Naive B cell (primary cell): ENCODE measurements at regions not wholly inside any gene's neighbourhood (a gene's known extent, or its start where the extent isn't known, plus 50 kb on each side); places are given as distances from the start of the nearest gene placed in this dataset.

Source experiments
- ATAC-seq, 2 donors: fragments of 150-1000 bp; cut with Tn5 transposase; 2 replicates each; pipeline ENCODE4 v1.10.0; 2021; ENCODE audit warnings: low read depth in 2 of 2, mild to moderate bottlenecking in 2 of 2, moderate library complexity in 2 of 2
- DNase-seq: peaks from one replicate; pipeline ENCODE4 v3.0.0; 2022
- H3K27ac Mint-ChIP-seq, 6 donors: one replicate each; pipeline ENCODE4 v1.8.0; 2020 to 2022; ENCODE audit warnings: mild to moderate bottlenecking in 6 of 6, mixed read lengths in 6 of 6, moderate library complexity in 5 of 6, inconsistent platforms in 2 of 6
- H3K27me3 Mint-ChIP-seq, 3 donors: one replicate each; pipeline ENCODE4 v1.8.0; 2021 to 2022; ENCODE audit warnings: mixed read lengths in 3 of 3, mild to moderate bottlenecking in 1 of 3
- H3K36me3 Mint-ChIP-seq, 2 donors: one replicate each; pipeline ENCODE4 v1.8.0; 2020 to 2022; ENCODE audit warnings: mixed read lengths in 2 of 2, inconsistent platforms in 1 of 2, mild to moderate bottlenecking in 1 of 2
- H3K4me1 Mint-ChIP-seq, 3 donors: one replicate each; pipeline ENCODE4 v1.8.0; 2020 to 2022; ENCODE audit warnings: mixed read lengths in 3 of 3, inconsistent platforms in 1 of 3, mild to moderate bottlenecking in 1 of 3, moderate library complexity in 1 of 3
- H3K4me3 Mint-ChIP-seq, 8 donors: one replicate each; pipeline ENCODE4 v1.8.0; 2020 to 2022; ENCODE audit warnings: mild to moderate bottlenecking in 8 of 8, mixed read lengths in 8 of 8, moderate library complexity in 8 of 8, inconsistent platforms in 2 of 8
- H3K9me3 Mint-ChIP-seq, 7 donors: one replicate each; pipeline ENCODE4 v1.8.0; 2020 to 2022; ENCODE audit warnings: mixed read lengths in 7 of 7, mild to moderate bottlenecking in 5 of 7, inconsistent platforms in 2 of 7, moderate library complexity in 1 of 7

DNA sequence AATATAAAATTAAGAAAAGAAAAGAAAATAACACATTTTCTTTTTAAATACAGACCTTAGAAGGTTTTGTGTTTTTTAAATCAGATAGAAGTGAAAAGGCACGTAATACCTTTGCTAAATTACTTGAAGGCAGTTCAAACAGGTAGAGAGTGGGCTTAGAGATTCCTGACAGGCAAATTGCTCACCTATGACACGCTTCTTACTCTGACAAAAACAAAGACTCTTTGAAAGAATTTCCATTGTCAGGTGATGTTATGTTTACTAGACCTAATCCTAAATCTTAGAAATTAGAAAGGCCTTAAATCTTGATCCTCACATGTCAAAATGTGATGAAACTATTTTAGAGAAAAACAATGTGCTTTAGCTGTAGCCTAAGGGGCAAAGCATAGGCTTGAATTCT lies 522.9 kb downstream of the SOX11 start:
- no peak for ATAC-seq
- Mint-ChIP-seq H3K27me3 (peaks cover 4 to 41% (median 8%) of the 10 kb centered on the region in 3 donors), H3K4me1 (peaks cover 0 to 8% (median 8%) of the 10 kb centered on the region in 3 donors), H3K4me3 (no peak overlapping the region), H3K27ac (no peak overlapping the region), H3K36me3 (no peaks in the 10 kb centered on the region), H3K9me3 (no peaks in the 10 kb centered on the region)
- DNase-seq: no peak

DNA sequence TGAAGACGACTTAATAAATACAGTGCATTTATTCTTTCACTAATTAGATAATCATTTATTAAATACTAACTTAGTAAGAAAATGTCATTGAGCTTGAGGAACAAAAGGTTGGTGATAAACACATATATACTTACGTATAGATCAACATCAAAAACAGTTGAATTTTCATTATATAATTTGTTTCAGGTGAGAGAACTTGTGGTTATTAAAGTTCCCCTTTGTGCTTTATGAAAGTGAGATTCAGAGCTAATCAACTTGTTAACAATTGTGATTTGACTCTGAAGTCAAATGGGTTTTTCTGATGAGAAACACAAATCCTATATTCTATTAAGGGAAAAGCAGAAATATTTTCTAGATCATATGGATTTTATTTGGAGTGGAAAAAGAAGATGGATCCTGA lies 524.0 kb downstream of the SOX11 start:
- no peaks in the 10 kb centered on the region for H3K36me3 Mint-ChIP-seq

DNA sequence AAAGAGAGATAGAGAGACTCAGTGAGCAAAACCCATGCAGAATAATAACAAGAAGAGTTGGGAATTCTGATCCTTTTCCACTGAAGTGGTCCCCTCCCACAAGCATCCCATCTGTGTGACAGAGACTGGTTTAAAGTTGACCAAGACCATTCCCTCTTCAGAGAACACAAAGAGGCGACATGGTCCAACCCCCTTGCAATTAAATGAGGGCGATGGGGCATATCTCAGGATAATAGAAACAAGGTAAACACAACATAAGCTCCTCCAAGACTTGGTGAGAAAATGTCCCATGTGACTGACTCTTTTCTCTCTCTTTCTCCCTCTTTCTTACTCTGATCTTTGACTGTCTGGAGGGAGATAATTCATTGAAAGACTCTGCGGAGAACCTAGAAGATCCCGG lies 526.7 kb downstream of the SOX11 start:
- no peak for ATAC-seq

More for the DNA sequence above, 524.0 kb downstream of the SOX11 start:
- peaks cover 0 to 10% (median 8%) of the 10 kb centered on the region in 3 donors for H3K4me1 Mint-ChIP-seq
- no peaks in the 10 kb centered on the region for H3K9me3 Mint-ChIP-seq
- no peak overlapping the region for H3K4me3 Mint-ChIP-seq
- DNase-seq: no peak
- H3K27ac Mint-ChIP-seq: no peak overlapping the region
- no peak for ATAC-seq
- H3K27me3 Mint-ChIP-seq: peaks cover 4 to 40% (median 7%) of the 10 kb centered on the region in 3 donors

DNA sequence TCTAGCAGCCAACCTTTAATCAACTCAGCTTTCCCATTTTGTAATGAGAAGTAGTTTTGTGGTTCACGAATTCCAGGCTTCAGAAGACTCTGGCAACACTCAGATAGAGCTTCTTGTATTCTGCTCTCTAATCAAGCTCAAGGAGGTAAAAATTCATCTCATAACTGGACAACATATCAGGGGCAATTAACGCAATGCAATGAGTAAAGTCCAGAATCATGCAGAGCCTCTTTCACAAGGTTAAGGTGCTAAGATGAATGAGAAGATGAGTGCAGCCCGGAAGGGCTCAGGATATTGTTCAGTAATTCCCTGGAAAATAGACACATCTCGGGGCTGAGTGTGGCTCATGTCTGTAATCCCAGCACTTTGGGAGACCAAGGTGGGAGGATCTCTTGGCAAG lies 527.7 kb downstream of the SOX11 start:
- peaks cover 0 to 20% (median 0%) of the 10 kb centered on the region in 3 donors for H3K27me3 Mint-ChIP-seq

More for the DNA sequence above, 526.7 kb downstream of the SOX11 start:
- no peak overlapping the region for H3K4me3 Mint-ChIP-seq
- peaks cover 12 to 25% (median 14%) of the 10 kb centered on the region in 3 donors for H3K4me1 Mint-ChIP-seq
- no peak overlapping the region for H3K27ac Mint-ChIP-seq
- peaks cover 0 to 28% (median 0%) of the 10 kb centered on the region in 3 donors for H3K27me3 Mint-ChIP-seq
- no peaks in the 10 kb centered on the region for H3K9me3 Mint-ChIP-seq
- H3K36me3 Mint-ChIP-seq: no peaks in the 10 kb centered on the region
- no peak for DNase-seq

GRCh38 chr2:6222296-6222695 lies 530.1 kb downstream of the SOX11 start:
- Mint-ChIP-seq H3K4me3 (peak overlapping the region in 2 of 8 donors; percentile 16 to 38), H3K27me3 (peaks cover 0 to 11% (median 0%) of the 10 kb centered on the region in 3 donors), H3K9me3 (peaks cover 0 to 6% (median 0%) of the 10 kb centered on the region in 7 donors), H3K36me3 (no peaks in the 10 kb centered on the region), H3K4me1 (peaks cover 21 to 33% (median 28%) of the 10 kb centered on the region in 3 donors), H3K27ac (no peak overlapping the region)
- DNase-seq (no peak), ATAC-seq (no peak)

More for the DNA sequence above, 527.7 kb downstream of the SOX11 start:
- Mint-ChIP-seq H3K9me3 (peaks cover 0 to 1% (median 0%) of the 10 kb centered on the region in 7 donors), H3K4me3 (no peak overlapping the region), H3K27ac (no peak overlapping the region), H3K36me3 (no peaks in the 10 kb centered on the region), H3K4me1 (peaks cover 22 to 35% (median 24%) of the 10 kb centered on the region in 3 donors)
- no peak for DNase-seq
- no peak for ATAC-seq

- no peaks in the 10 kb centered on the region for H3K36me3 Mint-ChIP-seq
- DNase-seq: peak; percentile 49
- peaks cover 0 to 6% (median 0%) of the 10 kb centered on the region in 7 donors for H3K9me3 Mint-ChIP-seq
- peaks cover 21 to 33% (median 32%) of the 10 kb centered on the region in 3 donors for H3K4me1 Mint-ChIP-seq
- peak; percentile 95 to 98 for ATAC-seq
- H3K27me3 Mint-ChIP-seq: peaks cover 0 to under 1% (median 0%) of the 10 kb centered on the region in 3 donors
- H3K27ac Mint-ChIP-seq: peak overlapping the region in 4 of 6 donors; percentile 3 to 58 (median 14)
- H3K4me3 Mint-ChIP-seq: peak overlapping the region in 6 of 8 donors; percentile 1 to 68 (median 38)
Observed at GRCh38 chr2:6224267-6224666, 532.1 kb downstream of the SOX11 start.

DNA sequence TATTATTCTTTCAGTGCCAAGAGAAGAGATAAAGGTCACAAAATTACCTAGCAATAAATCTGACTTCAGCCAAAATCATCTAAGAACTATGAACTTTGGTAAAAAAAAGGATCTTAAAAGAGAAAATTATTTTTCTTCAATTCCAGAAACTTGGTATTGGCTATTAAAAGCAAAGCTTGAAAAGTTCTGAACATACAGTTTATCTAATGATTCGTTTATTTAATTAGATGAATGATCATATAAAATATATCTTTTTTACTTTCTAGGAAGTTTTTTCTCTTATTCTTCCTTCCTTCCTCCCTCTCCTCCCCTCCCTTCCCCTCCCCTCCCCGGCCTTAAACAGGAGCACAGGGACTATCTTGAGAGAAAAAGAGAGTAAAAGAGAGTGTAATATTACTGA lies 536.1 kb downstream of the SOX11 start:
- no peak overlapping the region for H3K4me3 Mint-ChIP-seq
- H3K27ac Mint-ChIP-seq: no peak overlapping the region
- peaks cover 22 to 34% (median 31%) of the 10 kb centered on the region in 3 donors for H3K4me1 Mint-ChIP-seq
- ATAC-seq (no peak), DNase-seq (no peak)
- no peaks in the 10 kb centered on the region for H3K36me3 Mint-ChIP-seq
- H3K27me3 Mint-ChIP-seq: no peaks in the 10 kb centered on the region
- peaks cover 0 to 10% (median 4%) of the 10 kb centered on the region in 7 donors for H3K9me3 Mint-ChIP-seq

DNA sequence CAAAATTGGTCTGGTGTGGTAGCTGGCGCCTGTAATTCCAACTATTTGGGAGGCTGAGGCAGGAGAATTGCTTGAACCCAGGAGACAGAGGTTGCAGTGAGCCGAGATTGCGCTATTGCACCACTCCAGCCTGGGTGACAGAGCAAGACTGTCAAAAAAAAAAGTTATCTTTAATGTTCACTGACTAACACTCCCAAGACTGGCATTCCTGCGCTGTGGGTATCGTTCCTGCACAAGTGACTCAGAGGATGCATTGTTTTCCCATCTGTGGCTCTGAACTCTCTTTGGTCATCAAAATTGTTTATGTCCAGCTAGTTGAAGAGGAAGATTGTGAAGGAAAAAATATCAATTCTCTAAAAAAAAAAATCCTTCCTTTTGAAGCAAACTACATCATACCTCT lies 539.0 kb downstream of the SOX11 start:
- no peak for DNase-seq
- Mint-ChIP-seq H3K9me3 (peaks cover 0 to 10% (median 2%) of the 10 kb centered on the region in 7 donors), H3K27ac (peak overlapping the region in 1 of 6 donors; percentile 35), H3K4me1 (peaks cover 11 to 21% (median 13%) of the 10 kb centered on the region in 3 donors), H3K36me3 (no peaks in the 10 kb centered on the region), H3K27me3 (no peaks in the 10 kb centered on the region), H3K4me3 (peak overlapping the region in 1 of 8 donors; percentile 21)
- ATAC-seq: no peak

DNA sequence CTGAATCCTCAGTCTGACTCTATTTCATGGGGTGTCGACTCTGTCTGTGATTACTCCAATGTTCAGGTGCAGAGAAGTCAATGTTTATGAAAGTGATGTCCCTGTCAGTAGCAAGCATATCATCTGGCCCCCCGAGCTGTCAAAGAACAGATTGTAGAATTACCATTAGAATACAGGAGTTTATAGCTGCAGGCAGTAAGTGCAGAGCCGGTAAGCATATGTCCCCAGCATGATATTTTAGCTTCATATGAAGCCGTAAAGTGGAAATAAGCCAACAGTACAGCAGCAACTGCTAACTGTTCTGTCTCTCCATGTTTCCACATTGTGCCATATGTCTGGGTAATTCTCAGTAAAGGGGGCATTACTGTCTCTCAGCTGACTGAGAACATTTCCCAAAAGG lies 541.8 kb downstream of the SOX11 start:
- H3K9me3 Mint-ChIP-seq: peaks cover 0 to 10% (median 2%) of the 10 kb centered on the region in 7 donors
- no peaks in the 10 kb centered on the region for H3K27me3 Mint-ChIP-seq
- no peak overlapping the region for H3K27ac Mint-ChIP-seq
- H3K4me3 Mint-ChIP-seq: no peak overlapping the region
- ATAC-seq (no peak), DNase-seq (no peak)
- no peaks in the 10 kb centered on the region for H3K36me3 Mint-ChIP-seq
- peaks cover 7 to 21% (median 13%) of the 10 kb centered on the region in 3 donors for H3K4me1 Mint-ChIP-seq

GRCh38 chr2:6234702-6235101 lies 542.5 kb downstream of the SOX11 start:
- Mint-ChIP-seq H3K9me3 (peaks cover 0 to 10% (median 3%) of the 10 kb centered on the region in 7 donors), H3K4me3 (no peak overlapping the region), H3K27me3 (no peaks in the 10 kb centered on the region), H3K4me1 (peaks cover 7 to 21% (median 13%) of the 10 kb centered on the region in 3 donors), H3K36me3 (no peaks in the 10 kb centered on the region), H3K27ac (no peak overlapping the region)
- ATAC-seq (no peak), DNase-seq (no peak)

GRCh38 chr2:6236317-6236716 lies 544.1 kb downstream of the SOX11 start:
- ATAC-seq: no peak
- H3K27me3 Mint-ChIP-seq: peaks cover 0 to 10% (median 0%) of the 10 kb centered on the region in 3 donors
- peaks cover 7 to 21% (median 13%) of the 10 kb centered on the region in 3 donors for H3K4me1 Mint-ChIP-seq
- no peak for DNase-seq
- peaks cover 0 to 9% (median 0%) of the 10 kb centered on the region in 7 donors for H3K9me3 Mint-ChIP-seq
- H3K27ac Mint-ChIP-seq: no peak overlapping the region
- no peak overlapping the region for H3K4me3 Mint-ChIP-seq
- H3K36me3 Mint-ChIP-seq: no peaks in the 10 kb centered on the region

DNA sequence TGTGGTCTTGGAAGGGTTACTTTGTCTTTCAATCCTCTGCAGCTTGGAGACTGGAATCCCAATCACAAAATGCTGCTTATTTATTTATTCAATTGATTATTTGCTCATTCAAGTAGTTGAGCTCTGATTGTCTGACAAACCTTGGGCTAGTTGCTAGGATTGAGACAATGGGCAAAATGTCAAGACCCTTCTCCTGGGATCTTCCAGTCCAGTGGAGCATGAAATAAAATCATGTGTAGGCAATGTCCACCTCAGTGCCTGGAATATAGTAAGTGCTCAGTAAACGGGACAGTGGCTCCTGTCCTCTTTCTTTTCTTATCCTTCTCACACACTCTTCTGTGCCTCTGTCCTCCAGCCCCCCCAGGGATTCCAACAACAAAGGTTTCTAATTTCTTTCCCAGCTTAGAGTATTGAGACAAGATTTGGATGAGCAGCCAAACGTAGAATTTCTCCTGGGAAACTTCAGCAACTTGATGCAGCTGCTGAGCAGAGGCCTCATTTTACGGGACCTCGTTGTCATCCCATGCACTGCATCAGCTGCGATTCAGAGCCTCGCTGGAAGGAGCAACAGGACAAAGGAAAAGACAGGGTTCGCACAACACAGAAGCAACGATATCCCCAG lies 545.0 kb downstream of the SOX11 start:
- peak overlapping the region in 1 of 6 donors; percentile 44 for H3K27ac Mint-ChIP-seq
- DNase-seq (no peak), ATAC-seq (no peak)
- H3K9me3 Mint-ChIP-seq: peaks cover 0 to 9% (median 0%) of the 10 kb centered on the region in 7 donors
- peaks cover 7 to 17% (median 13%) of the 10 kb centered on the region in 3 donors for H3K4me1 Mint-ChIP-seq
- no peak overlapping the region for H3K4me3 Mint-ChIP-seq
- no peaks in the 10 kb centered on the region for H3K36me3 Mint-ChIP-seq
- H3K27me3 Mint-ChIP-seq: peaks cover 0 to 11% (median under 1%) of the 10 kb centered on the region in 3 donors

DNA sequence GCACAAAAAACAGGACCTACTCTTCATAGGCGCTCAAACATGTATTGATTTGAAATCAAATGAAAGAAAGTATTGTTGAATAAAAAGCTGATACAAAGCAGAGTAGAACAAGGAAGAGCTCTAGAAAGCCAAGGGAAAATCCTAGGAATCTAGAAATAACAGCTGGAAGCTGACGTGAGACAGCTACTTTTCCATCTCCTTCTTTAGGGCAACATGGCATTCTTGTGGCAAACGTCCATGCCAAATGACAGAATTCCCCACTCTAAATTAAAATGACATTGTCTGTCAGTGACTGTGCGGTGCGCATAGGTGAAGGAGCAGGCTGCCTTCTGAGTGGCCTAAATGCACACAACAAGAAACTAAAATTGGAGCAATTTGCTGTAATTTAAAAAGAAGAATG lies 557.4 kb downstream of the SOX11 start:
- no peak overlapping the region for H3K4me3 Mint-ChIP-seq
- H3K27ac Mint-ChIP-seq: no peak overlapping the region
- no peaks in the 10 kb centered on the region for H3K9me3 Mint-ChIP-seq
- H3K27me3 Mint-ChIP-seq: peaks cover 0 to 5% (median 0%) of the 10 kb centered on the region in 3 donors
- H3K36me3 Mint-ChIP-seq: no peaks in the 10 kb centered on the region
- no peak for DNase-seq
- peaks cover 5 to 11% (median 9%) of the 10 kb centered on the region in 3 donors for H3K4me1 Mint-ChIP-seq
- no peak for ATAC-seq

GRCh38 chr2:6254441-6254840 lies 562.3 kb downstream of the SOX11 start:
- H3K27ac Mint-ChIP-seq: no peak overlapping the region
- H3K27me3 Mint-ChIP-seq: peaks cover 0 to 5% (median 0%) of the 10 kb centered on the region in 3 donors
- DNase-seq (no peak), ATAC-seq (no peak)
- no peaks in the 10 kb centered on the region for H3K36me3 Mint-ChIP-seq
- H3K4me3 Mint-ChIP-seq: no peak overlapping the region
- H3K4me1 Mint-ChIP-seq: peaks cover 5 to 23% (median 16%) of the 10 kb centered on the region in 3 donors
- H3K9me3 Mint-ChIP-seq: no peaks in the 10 kb centered on the region
